ENCODE measurements at regions not wholly inside any gene's neighbourhood (a gene's known extent, or its start where the extent isn't known, plus 50 kb on each side); places are given as distances from the start of the nearest gene placed in this dataset.
A peak's percentile ranks its signal among the peaks of the same experiment; 100 is the strongest.

- TF ChIP-seq CTCF (IDR thresholded peaks at IDR 0.05): peak; percentile 48
- Histone ChIP-seq H3K9me3 (no peaks in the 10 kb centered on the region), H3K4me3 (no peak overlapping the region), H3K36me3 (ENCODE audit: low read depth) (no peaks in the 10 kb centered on the region), H3K4me1 (ENCODE audit: low read depth) (no peaks in the 10 kb centered on the region)
- DNase-seq (peak; percentile 60 to 87 (median 61)), ATAC-seq (peak; percentile 97)
- intact Hi-C loops (cut with DNase I, micrococcal nuclease): loop anchor here in 1 of 2 donors (5.0 kb wide), 1 partner anchor 151 kb away; no protein-coding TSS in a partner anchor
These were observed 51.1 kb upstream of the EED start for GRCh38 chr11:86193297-86194095.

DNA sequence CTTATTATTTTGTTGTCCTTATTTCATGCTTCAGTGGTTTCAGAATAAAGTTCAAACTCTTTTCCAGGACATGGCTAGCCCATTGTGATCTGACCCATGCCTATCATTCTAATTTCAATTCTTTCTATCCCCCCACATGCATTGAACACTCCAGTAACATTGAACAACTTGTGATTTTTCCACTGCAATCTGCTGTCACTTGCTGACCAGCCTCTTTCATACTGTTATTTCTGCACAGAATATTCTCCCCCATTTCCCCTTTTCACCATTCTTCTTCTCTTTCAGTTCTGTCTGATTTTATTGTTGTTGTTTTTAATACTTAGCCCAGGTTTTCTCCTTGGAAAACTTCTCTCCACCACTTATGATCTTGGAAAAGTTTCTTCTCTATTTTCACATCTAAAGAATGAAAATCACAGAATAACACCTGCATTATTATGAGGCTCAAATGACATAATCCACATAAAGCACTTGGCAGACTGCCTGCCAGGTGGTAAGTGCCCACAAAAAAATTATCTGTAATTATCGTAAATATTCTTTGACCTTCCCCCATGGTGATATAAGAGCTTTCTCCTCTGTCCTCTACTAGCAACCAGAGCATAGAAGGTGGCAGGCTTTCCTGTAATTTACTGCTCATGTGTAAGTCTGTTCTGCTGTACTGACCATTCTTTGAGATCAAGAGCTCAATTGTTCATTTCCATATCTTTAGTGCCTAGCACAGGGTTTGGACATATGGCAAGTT lies 51.9 kb upstream of the EED start:
- intact Hi-C loops (cut with DNase I, micrococcal nuclease): loop anchor here in 1 of 2 donors (5.0 kb wide), 1 partner anchor 150 kb away; no protein-coding TSS in a partner anchor
- no peak for ATAC-seq
- Histone ChIP-seq H3K4me1 (ENCODE audit: low read depth) (no peaks in the 10 kb centered on the region), H3K36me3 (ENCODE audit: low read depth) (no peaks in the 10 kb centered on the region), H3K9me3 (no peaks in the 10 kb centered on the region), H3K4me3 (no peak overlapping the region)
- no peak for DNase-seq
- TF ChIP-seq CTCF (IDR thresholded peaks at IDR 0.05): no peak

DNA sequence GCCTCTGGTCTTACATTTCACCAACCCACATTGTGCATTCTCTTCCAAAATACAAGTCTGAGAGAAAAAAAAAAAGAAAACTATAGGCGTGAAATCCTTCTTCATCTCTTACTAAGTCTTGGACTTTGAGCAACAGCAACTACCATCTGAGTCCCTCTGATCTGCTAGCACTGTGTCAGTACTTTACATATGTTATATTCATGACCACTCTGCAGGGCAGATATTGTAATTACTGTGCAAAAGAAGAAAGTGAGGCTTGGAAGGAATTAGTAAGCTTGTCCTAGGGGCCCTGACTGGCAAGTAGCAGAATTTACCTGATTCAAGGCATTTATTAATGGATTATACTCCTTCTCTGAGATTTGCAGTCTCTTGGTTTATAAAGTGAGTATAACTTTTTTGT lies 52.7 kb upstream of the EED start:
- no peaks in the 10 kb centered on the region for H3K36me3 ChIP-seq (ENCODE audit: low read depth)
- no peak overlapping the region for H3K4me3 ChIP-seq
- DNase-seq (no peak), ATAC-seq (no peak)
- no peaks in the 10 kb centered on the region for H3K4me1 ChIP-seq (ENCODE audit: low read depth)
- no peak for TF ChIP-seq CTCF (IDR thresholded peaks at IDR 0.05)
- intact Hi-C loops (cut with DNase I, micrococcal nuclease): loop anchor here in 1 of 2 donors (5.0 kb wide), 1 partner anchor 150 kb away; no protein-coding TSS in a partner anchor
- no peaks in the 10 kb centered on the region for H3K9me3 ChIP-seq

GRCh38 chr11:86187027-86187426 lies 57.5 kb upstream of the EED start:
- ATAC-seq: no peak
- TF ChIP-seq CTCF (IDR thresholded peaks at IDR 0.05): no peak
- intact Hi-C loops (cut with DNase I, micrococcal nuclease): no loop called here

DNA sequence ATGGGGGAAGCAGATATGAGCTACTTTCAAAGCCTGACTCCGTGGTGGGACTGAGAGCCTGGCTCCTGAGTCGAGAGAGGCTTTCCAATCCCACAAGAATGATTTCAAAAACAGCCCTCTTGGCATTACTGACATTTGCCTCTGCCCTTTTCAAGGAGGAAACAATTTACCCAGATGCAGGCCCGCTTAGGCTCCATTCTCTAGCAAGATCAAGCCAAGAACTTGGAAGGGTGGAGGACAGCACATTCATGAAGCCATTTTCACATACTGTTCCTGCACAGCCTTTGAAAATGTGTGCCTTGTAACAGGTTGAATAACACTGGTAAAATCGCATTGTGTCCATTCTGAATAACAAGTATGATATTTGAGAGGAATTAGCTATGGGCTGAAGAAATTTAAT lies 58.2 kb upstream of the EED start:
- no peak for ATAC-seq
- Histone ChIP-seq H3K9me3 (no peaks in the 10 kb centered on the region), H3K36me3 (ENCODE audit: low read depth) (no peaks in the 10 kb centered on the region), H3K4me3 (no peak overlapping the region), H3K4me1 (ENCODE audit: low read depth) (no peaks in the 10 kb centered on the region)
- no peak for DNase-seq
- intact Hi-C loops (cut with DNase I, micrococcal nuclease): no loop called here
- no peak for TF ChIP-seq CTCF (IDR thresholded peaks at IDR 0.05)

More at GRCh38 chr11:86187027-86187426, 57.5 kb upstream of the EED start:
- DNase-seq: no peak
- H3K4me1 ChIP-seq (ENCODE audit: low read depth): no peaks in the 10 kb centered on the region
- H3K4me3 ChIP-seq: no peak overlapping the region
- H3K9me3 ChIP-seq: no peaks in the 10 kb centered on the region
- H3K36me3 ChIP-seq (ENCODE audit: low read depth): no peaks in the 10 kb centered on the region
